GM06990 (cell line): ENCODE measurements at regions not wholly inside any gene's neighbourhood (a gene's known extent, or its start where the extent isn't known, plus 50 kb on each side); places are given as distances from the start of the nearest gene placed in this dataset.

Experiments
- DNase-seq: peaks from one replicate; pipeline ENCODE4 v3.0.0-alpha.2; 2011; ENCODE audit not compliant: insufficient read length; ENCODE audit errors: extremely low read depth
- H3K27me3 ChIP-seq: replicated peaks from 2 replicates; pipeline ENCODE4 v1.6.0; 2011; ENCODE audit warnings: low read length; ENCODE audit not compliant: control insufficient read depth, insufficient read depth
- H3K36me3 ChIP-seq: 2 replicates; pipeline ENCODE4 v1.5.1; 2011; ENCODE audit warnings: low read length; ENCODE audit not compliant: control insufficient read depth, insufficient read depth
- H3K4me3 ChIP-seq: replicated peaks from 2 replicates; pipeline ENCODE4 v1.5.1; 2011; ENCODE audit warnings: low read depth, mild to moderate bottlenecking, control low read depth, low read length
- TF ChIP-seq, protein P1 (sequence below): IDR thresholded peaks from 2 replicates; pipeline ENCODE4 v1.5.1; 2011; ENCODE audit warnings: low read length, control low read depth, mild to moderate bottlenecking, inconsistent platforms; ENCODE audit not compliant: insufficient read depth, poor library complexity, severe bottlenecking

DNA sequence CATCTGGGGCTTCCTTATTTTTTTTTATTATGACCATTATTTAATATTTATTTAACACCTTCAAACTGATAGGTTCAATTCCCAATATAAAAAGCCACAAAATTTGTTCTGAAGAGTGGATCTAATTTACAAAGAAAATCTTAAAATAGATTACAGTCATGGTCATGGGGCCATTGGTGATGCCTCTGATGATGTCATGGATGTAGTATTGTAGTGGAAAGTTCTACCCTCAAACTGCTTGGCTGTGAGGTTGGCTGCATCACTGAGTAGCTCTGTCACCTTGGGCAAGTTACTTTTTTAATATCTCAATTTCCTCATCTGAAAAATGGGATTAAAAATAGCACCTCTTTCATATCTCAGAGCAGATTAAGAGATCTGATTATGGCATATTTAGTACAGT lies 128.5 kb downstream of the DKK1 start:
- Histone ChIP-seq H3K27me3 (no peaks in the 10 kb centered on the region), H3K36me3 (no peaks in the 10 kb centered on the region), H3K4me3 (no peak overlapping the region)
- TF ChIP-seq, protein P1, sequence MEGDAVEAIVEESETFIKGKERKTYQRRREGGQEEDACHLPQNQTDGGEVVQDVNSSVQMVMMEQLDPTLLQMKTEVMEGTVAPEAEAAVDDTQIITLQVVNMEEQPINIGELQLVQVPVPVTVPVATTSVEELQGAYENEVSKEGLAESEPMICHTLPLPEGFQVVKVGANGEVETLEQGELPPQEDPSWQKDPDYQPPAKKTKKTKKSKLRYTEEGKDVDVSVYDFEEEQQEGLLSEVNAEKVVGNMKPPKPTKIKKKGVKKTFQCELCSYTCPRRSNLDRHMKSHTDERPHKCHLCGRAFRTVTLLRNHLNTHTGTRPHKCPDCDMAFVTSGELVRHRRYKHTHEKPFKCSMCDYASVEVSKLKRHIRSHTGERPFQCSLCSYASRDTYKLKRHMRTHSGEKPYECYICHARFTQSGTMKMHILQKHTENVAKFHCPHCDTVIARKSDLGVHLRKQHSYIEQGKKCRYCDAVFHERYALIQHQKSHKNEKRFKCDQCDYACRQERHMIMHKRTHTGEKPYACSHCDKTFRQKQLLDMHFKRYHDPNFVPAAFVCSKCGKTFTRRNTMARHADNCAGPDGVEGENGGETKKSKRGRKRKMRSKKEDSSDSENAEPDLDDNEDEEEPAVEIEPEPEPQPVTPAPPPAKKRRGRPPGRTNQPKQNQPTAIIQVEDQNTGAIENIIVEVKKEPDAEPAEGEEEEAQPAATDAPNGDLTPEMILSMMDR = no peak
- DNase-seq = no peak

DNA sequence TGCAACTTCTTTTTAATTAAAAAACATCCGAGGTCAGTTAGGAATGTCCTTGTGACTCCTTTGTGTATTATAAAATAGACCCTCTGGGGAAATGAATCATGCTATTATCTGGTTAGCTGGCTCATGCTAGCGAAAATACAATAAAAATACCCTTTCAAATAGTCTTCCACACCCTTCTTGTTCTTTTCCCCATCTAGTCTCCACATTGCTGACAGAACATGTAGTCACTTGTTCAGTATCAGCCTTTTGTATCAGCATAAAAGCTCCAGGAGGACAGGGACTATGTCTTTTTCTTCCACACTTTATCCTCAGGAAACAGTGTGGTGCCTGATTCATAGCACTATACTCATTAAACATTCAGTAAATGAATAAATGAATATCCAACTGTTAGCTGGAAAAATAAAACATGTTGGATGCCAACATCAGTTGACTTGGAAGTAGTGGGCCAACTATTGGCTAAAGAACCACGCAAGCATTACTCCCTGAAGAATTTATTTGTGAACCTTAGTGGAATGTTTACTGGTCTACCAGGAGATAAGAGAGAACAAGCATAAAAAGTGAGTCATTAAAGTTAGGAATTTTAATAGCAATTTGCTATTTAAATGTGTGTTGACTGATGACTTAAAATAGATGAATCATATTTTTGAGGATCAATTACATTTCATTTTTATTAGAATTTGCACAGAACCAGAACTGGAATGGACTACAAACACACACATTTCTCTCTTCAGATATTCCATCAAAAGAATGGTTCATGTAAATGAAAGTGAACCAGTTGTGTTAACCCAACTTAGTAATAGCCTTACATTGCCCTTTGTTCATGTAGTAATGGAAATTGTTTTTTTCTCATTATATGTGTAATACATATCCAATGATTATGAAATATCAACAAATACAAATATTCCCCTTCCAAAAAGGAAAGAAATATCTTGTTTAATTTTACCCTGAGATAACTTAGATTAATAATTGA lies 129.6 kb downstream of the DKK1 start:
- TF ChIP-seq, protein P1 = no peak
- no peak overlapping the region for H3K4me3 ChIP-seq
- no peaks in the 10 kb centered on the region for H3K27me3 ChIP-seq
- no peak for DNase-seq
- no peaks in the 10 kb centered on the region for H3K36me3 ChIP-seq

DNA sequence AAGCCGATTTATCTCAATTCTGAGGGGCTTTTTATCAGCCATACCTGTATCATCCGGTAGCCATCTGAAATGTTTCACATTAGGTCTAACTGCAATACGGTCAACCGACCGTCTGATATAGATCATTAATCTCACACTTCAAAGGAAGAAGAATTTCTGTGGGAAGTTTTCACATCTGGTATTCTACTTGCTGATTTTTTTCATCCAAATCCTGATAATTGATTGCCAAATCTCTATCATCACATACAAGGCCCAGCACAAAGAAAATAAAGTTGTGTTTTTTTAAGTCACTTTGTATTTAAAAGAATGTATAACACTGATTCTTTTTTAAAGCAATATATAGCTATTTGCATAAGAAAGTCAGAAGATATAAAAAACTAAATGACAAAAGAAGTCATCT lies 132.3 kb downstream of the DKK1 start:
- DNase-seq = no peak
- H3K27me3 ChIP-seq = no peaks in the 10 kb centered on the region
- no peaks in the 10 kb centered on the region for H3K36me3 ChIP-seq
- TF ChIP-seq, protein P1 = no peak
- no peak overlapping the region for H3K4me3 ChIP-seq

DNA sequence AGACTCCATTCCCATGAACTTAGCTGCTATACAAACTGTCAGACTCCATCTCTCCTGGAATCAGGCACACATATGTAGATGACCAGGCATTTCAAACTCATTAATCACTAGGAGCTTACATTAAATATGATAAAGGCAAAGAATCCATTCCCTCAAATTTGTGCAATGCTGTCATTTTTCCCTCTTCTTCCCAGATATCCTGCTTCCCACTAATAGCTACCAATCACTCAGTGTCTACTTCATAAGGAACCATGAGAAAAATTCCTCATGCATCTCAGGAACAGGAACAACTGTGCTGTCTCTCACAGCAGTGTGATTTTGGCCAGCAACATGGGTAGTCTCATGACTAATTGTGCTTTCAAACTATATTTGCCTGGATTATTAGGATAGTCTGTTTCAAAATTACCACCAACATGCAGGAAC lies 133.9 kb downstream of the DKK1 start:
- Histone ChIP-seq H3K27me3 (no peaks in the 10 kb centered on the region; the same call in 1 of the 2 replicates), H3K36me3 (no peaks in the 10 kb centered on the region), H3K4me3 (no peak overlapping the region)
- TF ChIP-seq, protein P1 = no peak
- DNase-seq = no peak

DNA sequence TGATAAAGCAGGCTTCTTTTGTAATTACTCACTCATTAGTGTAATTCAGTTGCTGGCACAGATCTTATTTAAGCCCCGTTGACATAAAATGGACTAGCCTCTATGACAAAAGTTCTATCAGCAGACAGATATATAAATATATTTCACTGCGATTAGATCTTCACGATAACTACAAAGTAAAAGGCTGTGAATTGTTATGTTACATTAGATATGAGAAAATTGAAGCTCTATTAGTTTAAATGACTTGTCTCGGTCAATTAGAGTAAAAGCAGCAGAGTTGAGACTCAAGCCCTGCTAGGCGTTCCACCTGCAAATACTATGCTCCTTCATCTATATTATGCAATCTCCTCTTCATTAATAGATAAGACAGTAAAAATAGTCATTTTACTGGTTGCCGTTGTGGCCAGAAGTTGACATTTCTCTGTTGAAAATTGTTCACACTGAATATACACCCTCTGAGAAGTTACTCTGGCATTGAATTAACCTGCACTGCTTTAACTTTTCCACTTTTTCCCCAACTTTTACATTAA lies 136.7 kb downstream of the DKK1 start:
- DNase-seq = no peak
- H3K4me3 ChIP-seq = no peak overlapping the region
- no peaks in the 10 kb centered on the region; the same call in 1 of the 2 replicates for H3K27me3 ChIP-seq
- TF ChIP-seq, protein P1 = no peak
- no peaks in the 10 kb centered on the region for H3K36me3 ChIP-seq
